Body of pancreas (tissue), 4 donors: ENCODE measurements at regions not wholly inside any gene's neighbourhood (a gene's known extent, or its start where the extent isn't known, plus 50 kb on each side); places are given as distances from the start of the nearest gene placed in this dataset.

Experiments used
- ATAC-seq: fragments of 150-250 bp; one replicate; pipeline ENCODE4 v1.9.1; 2016
- DNase-seq, 4 donors: peaks; one replicate each; pipeline ENCODE4 v3.0.0-alpha.2; 2019
- H3K27ac ChIP-seq, 4 donors: fragments of 200-600 bp; sonication (generic); 1 replicate in 3 of 4; 2 replicates in 1 of 4; pipeline versions ENCODE4 v1.5.1 to v1.6.1; 2016 to 2019; ENCODE audit warnings: mild to moderate bottlenecking in 1 of 4, mixed read lengths in 1 of 4, moderate library complexity in 1 of 4
- H3K27me3 ChIP-seq, 2 donors: fragments of 200-600 bp; sonication (generic); one replicate each; pipeline ENCODE4 v1.6.0; 2016; ENCODE audit warnings: mild to moderate bottlenecking in 1 of 2
- H3K36me3 ChIP-seq, 2 donors: fragments of 200-600 bp; sonication (generic); replicated peaks in 1 of 2; 2 replicates each; pipeline ENCODE4 v1.5.1; 2016; ENCODE audit warnings: low read depth in 2 of 2; ENCODE audit not compliant: insufficient read depth in 1 of 2
- H3K4me1 ChIP-seq: fragments of 200-600 bp; sonication (generic); one replicate; pipeline ENCODE4 v1.6.0; 2016
- H3K4me3 ChIP-seq, 2 donors: fragments of 200-600 bp; sonication (generic); 1 replicate in 1 of 2; 2 replicates in 1 of 2; pipeline ENCODE4 v1.5.1; 2016 to 2019
- H3K9me3 ChIP-seq, 3 donors: fragments of 200-600 bp; sonication (generic); 1 replicate in 2 of 3; 2 replicates in 1 of 3; pipeline ENCODE4 v1.5.1; 2016
- POLR2A ChIP-seq, 3 donors: fragments of 450-650 bp; IDR thresholded peaks; one replicate each; pipeline ENCODE4 v1.6.1; 2016; ENCODE audit warnings: antibody characterized with exemption in 3 of 3, mild to moderate bottlenecking in 2 of 3
- WGBS, 2 donors: methylation state at CpG; one replicate each; pipeline ENCODE4 v1.1.5; 2017; 5-methylcytosine and 5-hydroxymethylcytosine counted together
- intact Hi-C: fragments of 100-400 bp; cut with DNase I; formaldehyde crosslinking; loops from one replicate; pipeline ENCODE4 v1.15.1; 2023
- TF ChIP-seq, protein P1 (sequence below), 7 experiments: fragments of 450-650 bp in 4 of 7; fragments of 200-600 bp in 3 of 7; sonication (generic) in 3 of 7; IDR thresholded peaks; one replicate each; pipeline ENCODE4 v1.5.1; 2016 to 2019; ENCODE audit warnings: antibody characterized with exemption in 7 of 7

DNA sequence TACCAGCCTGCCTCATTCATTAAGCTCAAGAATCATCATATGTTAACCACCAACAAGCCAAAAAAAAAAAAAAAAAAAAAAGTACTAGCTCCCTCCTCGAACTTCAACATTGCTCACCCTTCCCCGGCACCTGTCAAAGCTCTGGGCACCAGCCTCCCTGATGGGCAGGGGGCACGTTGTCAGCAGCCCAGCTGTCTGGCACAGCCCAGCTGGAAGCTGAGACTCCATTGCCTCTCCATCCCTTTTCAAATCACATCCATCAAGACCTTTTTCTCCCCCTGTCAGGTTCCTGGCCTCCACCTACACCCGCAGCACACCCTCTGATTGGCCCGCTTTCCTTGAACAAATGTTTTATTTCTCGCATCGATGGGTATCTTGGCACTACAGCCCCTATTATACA lies 913.3 kb upstream of the AUTS2 start:
- no peak overlapping the region for H3K4me3 ChIP-seq
- H3K36me3 ChIP-seq: no peaks in the 10 kb centered on the region
- no peak overlapping the region for H3K27ac ChIP-seq
- TF ChIP-seq, protein P1, sequence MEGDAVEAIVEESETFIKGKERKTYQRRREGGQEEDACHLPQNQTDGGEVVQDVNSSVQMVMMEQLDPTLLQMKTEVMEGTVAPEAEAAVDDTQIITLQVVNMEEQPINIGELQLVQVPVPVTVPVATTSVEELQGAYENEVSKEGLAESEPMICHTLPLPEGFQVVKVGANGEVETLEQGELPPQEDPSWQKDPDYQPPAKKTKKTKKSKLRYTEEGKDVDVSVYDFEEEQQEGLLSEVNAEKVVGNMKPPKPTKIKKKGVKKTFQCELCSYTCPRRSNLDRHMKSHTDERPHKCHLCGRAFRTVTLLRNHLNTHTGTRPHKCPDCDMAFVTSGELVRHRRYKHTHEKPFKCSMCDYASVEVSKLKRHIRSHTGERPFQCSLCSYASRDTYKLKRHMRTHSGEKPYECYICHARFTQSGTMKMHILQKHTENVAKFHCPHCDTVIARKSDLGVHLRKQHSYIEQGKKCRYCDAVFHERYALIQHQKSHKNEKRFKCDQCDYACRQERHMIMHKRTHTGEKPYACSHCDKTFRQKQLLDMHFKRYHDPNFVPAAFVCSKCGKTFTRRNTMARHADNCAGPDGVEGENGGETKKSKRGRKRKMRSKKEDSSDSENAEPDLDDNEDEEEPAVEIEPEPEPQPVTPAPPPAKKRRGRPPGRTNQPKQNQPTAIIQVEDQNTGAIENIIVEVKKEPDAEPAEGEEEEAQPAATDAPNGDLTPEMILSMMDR (IDR thresholded peaks at IDR 0.05): no peak
- no peak for TF ChIP-seq POLR2A (IDR thresholded peaks at IDR 0.05)
- H3K27me3 ChIP-seq: no peaks in the 10 kb centered on the region
- H3K9me3 ChIP-seq: no peaks in the 10 kb centered on the region
- 76 to 83% methylated on average over 7 of the region's 7 CpGs for WGBS, 2 donors
- intact Hi-C loops: no loop called here
- no peak for ATAC-seq
- no peak for DNase-seq
- no peaks in the 10 kb centered on the region for H3K4me1 ChIP-seq

DNA sequence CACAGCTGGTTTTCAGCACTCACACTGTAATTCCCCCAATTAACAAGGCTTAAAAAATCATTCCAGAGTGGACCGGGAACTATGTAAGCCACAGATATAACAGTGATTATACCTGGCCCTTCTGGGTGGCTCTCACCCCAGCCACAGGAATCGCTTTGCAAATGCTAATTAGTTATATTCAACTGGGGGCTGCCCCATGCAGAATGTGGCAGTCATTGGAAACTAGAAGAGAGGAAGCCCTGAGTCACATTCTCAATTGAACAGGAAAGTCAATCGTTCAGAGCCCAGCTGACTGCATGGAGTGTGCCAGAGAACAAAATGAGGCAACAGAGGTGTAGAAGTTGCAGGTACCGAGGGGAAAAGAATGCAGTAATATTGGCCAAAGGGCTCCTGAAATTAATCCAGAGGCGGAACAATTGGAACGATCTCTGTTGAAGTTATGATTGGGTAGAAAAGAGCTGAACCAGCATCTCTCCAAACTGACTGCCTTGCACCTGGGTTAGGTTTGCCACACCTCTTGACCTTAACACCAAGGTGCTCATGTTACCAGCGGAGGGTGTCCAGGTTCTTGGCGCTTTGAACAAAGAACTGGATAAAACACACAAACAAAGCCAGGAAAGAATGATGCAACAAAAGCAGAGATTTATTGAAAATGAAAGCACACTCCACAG lies 909.7 kb upstream of the AUTS2 start:
- intact Hi-C loops: no loop called here
- 56 to 65% methylated on average over 8 of the region's 8 CpGs for WGBS, 2 donors
- TF ChIP-seq, protein P1 (IDR thresholded peaks at IDR 0.05): no peak
- no peak for TF ChIP-seq POLR2A (IDR thresholded peaks at IDR 0.05)
- H3K9me3 ChIP-seq: no peaks in the 10 kb centered on the region
- H3K4me3 ChIP-seq: no peak overlapping the region
- ATAC-seq (no peak), DNase-seq (no peak)
- no peaks in the 10 kb centered on the region for H3K4me1 ChIP-seq
- no peaks in the 10 kb centered on the region for H3K27me3 ChIP-seq
- H3K36me3 ChIP-seq: no peaks in the 10 kb centered on the region
- no peak overlapping the region for H3K27ac ChIP-seq

DNA sequence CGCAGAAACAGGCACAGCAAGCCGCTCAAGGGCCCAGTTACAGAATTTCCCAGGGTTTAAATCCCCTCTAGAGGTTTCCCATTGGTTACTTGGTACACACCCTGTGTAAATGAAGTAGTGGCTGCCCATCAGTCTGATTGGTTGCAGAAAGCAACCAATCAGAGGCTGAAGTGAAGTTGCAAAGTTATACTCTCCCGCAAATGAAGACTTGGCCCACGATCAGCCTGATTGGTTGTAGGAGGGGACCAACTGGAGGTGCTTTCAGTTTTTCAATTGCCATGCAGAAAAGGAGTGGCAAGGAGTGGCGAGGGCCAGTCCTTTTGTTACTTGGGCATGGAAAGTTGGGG lies 909.2 kb upstream of the AUTS2 start:
- WGBS, 2 donors: 82 to 96% methylated on average over 5 of the region's 5 CpGs
- H3K27ac ChIP-seq: no peak overlapping the region

DNA sequence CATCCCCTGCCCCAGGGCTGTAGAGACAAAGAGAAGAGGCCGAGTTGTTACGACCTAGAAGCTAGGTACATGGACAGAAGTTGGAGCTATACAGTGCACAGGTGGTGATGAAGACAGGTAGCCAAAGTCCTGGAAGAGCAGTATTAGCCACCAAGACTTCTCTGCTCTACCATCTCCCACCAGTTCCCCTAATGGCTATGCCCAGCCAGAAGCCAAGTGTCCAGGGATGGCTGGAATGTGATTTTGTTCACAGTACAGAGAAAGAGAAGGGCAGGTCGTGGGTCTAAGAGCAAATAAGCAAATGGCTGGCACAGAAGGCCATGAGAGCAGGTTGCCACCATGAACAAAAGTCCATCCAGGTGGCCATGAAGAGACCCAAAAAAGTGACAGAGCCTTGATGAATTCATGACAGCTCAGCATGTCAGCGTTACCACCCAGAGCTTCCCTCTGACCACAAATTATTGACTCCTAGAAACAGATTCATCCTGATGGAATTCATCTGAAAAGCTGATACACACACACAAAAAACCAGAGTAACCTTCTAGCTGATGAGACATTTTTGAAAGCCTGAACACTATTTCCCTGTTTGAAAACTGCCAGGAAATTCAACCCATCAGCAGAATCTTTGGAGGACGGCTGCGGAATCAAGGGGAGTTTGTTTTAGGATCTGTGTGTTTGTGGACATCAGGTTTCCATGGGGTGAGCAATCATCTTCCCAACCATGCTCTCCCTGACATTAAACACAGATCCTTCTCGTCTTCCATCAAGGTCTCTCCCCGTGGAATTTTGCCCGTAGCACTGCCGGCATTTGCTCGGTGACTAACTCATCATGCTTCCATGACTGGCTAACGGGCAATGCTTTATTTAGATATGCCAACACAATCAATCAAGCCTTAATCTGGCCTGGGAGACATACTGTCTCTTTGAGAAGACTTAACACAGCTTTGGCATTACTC lies 906.7 kb upstream of the AUTS2 start:
- ATAC-seq (no peak), DNase-seq (no peak)
- intact Hi-C loops: no loop called here

More for the DNA sequence above, 909.2 kb upstream of the AUTS2 start:
- H3K9me3 ChIP-seq: no peaks in the 10 kb centered on the region
- intact Hi-C loops: no loop called here
- DNase-seq (no peak), ATAC-seq (no peak)
- H3K27me3 ChIP-seq: no peaks in the 10 kb centered on the region
- H3K36me3 ChIP-seq: no peaks in the 10 kb centered on the region
- no peak for TF ChIP-seq POLR2A (IDR thresholded peaks at IDR 0.05)
- TF ChIP-seq, protein P1 (IDR thresholded peaks at IDR 0.05): no peak
- H3K4me1 ChIP-seq: no peaks in the 10 kb centered on the region
- no peak overlapping the region for H3K4me3 ChIP-seq

More for the DNA sequence above, 906.7 kb upstream of the AUTS2 start:
- no peak overlapping the region for H3K27ac ChIP-seq
- H3K27me3 ChIP-seq: no peaks in the 10 kb centered on the region
- no peaks in the 10 kb centered on the region for H3K4me1 ChIP-seq
- 60 to 65% methylated on average over 12 of the region's 12 CpGs for WGBS, 2 donors
- H3K4me3 ChIP-seq: no peak overlapping the region
- TF ChIP-seq, protein P1 (IDR thresholded peaks at IDR 0.05): no peak
- TF ChIP-seq POLR2A (IDR thresholded peaks at IDR 0.05): no peak
- no peaks in the 10 kb centered on the region for H3K9me3 ChIP-seq
- no peaks in the 10 kb centered on the region for H3K36me3 ChIP-seq
